Mesendoderm (in vitro differentiated cells): ENCODE measurements at regions not wholly inside any gene's neighbourhood (a gene's known extent, or its start where the extent isn't known, plus 50 kb on each side); places are given as distances from the start of the nearest gene placed in this dataset.

Source experiments
- DNase-seq: peaks from one replicate; pipeline ENCODE4 v3.0.0; 2013
- H2AK5ac ChIP-seq: 2 replicates; pipeline ENCODE4 v1.6.1; 2013; ENCODE audit warnings: low read length, inconsistent platforms
- H2BK120ac ChIP-seq: 2 replicates; pipeline ENCODE4 v1.6.1; 2013; ENCODE audit warnings: low read depth, mild to moderate bottlenecking, low read length, moderate library complexity, mixed read lengths
- H2BK15ac ChIP-seq: replicated peaks from 2 replicates; pipeline ENCODE4 v1.6.1; 2013; ENCODE audit warnings: low read depth, mild to moderate bottlenecking, moderate library complexity
- H2BK5ac ChIP-seq: 2 replicates; pipeline ENCODE4 v1.6.1; 2013; ENCODE audit warnings: low read length, inconsistent platforms
- H3K18ac ChIP-seq: 2 replicates; pipeline ENCODE4 v1.6.1; 2013; ENCODE audit warnings: mild to moderate bottlenecking, low read length, mixed read lengths
- H3K23ac ChIP-seq: one replicate; pipeline ENCODE4 v1.6.1; 2013; ENCODE audit warnings: low read length
- H3K27ac ChIP-seq: 2 replicates; pipeline ENCODE4 v1.5.1; 2013; ENCODE audit warnings: low read depth, mild to moderate bottlenecking, inconsistent platforms, low read length, moderate library complexity
- H3K27me3 ChIP-seq: 2 replicates; pipeline ENCODE4 v1.6.1; 2013; ENCODE audit warnings: low read length, control low read depth, mild to moderate bottlenecking, inconsistent platforms; ENCODE audit not compliant: insufficient read depth, poor library complexity
- H3K36me3 ChIP-seq: 2 replicates; pipeline ENCODE4 v1.6.1; 2013; ENCODE audit warnings: low read length, inconsistent platforms; ENCODE audit not compliant: control insufficient read depth, insufficient read depth
- H3K4ac ChIP-seq: one replicate; pipeline ENCODE4 v1.6.1; 2013; ENCODE audit warnings: low read depth, mild to moderate bottlenecking, low read length, moderate library complexity
- H3K4me1 ChIP-seq: 2 replicates; pipeline ENCODE4 v1.6.1; 2013; ENCODE audit warnings: low read depth, low read length, inconsistent platforms; ENCODE audit not compliant: control insufficient read depth
- H3K4me2 ChIP-seq: 2 replicates; pipeline ENCODE4 v1.6.1; 2013; ENCODE audit warnings: low read length
- H3K4me3 ChIP-seq: 2 replicates; pipeline ENCODE4 v1.5.1; 2013; ENCODE audit warnings: mild to moderate bottlenecking, low read length
- H3K56ac ChIP-seq: one replicate; pipeline ENCODE4 v1.6.1; 2013; ENCODE audit warnings: low read length
- H3K79me1 ChIP-seq: 2 replicates; pipeline ENCODE4 v1.6.1; 2013; ENCODE audit warnings: low read length, inconsistent platforms
- H3K79me2 ChIP-seq: 2 replicates; pipeline ENCODE4 v1.6.1; 2013; ENCODE audit warnings: mild to moderate bottlenecking, low read length; ENCODE audit not compliant: control insufficient read depth, insufficient read depth
- H3K9ac ChIP-seq: 2 replicates; pipeline ENCODE4 v1.6.1; 2013; ENCODE audit warnings: low read length, inconsistent platforms
- H4K5ac ChIP-seq: one replicate; pipeline ENCODE4 v1.6.1; 2013; ENCODE audit warnings: low read length
- H4K8ac ChIP-seq: one replicate; pipeline ENCODE4 v1.6.1; 2013; ENCODE audit warnings: low read depth, mild to moderate bottlenecking, control low read depth, low read length, moderate library complexity
- WGBS: extraction: QIAGEN DNeasy Blood & Tissue Kit; methylation state at CpG from one replicate; pipeline ENCODE4 v1.1.7; 2013; ENCODE audit warnings: low lambda C conversion rate, missing lambda C conversion rate; ENCODE audit not compliant: insufficient coverage; ENCODE audit errors: extremely low coverage; 5-methylcytosine and 5-hydroxymethylcytosine counted together

DNA sequence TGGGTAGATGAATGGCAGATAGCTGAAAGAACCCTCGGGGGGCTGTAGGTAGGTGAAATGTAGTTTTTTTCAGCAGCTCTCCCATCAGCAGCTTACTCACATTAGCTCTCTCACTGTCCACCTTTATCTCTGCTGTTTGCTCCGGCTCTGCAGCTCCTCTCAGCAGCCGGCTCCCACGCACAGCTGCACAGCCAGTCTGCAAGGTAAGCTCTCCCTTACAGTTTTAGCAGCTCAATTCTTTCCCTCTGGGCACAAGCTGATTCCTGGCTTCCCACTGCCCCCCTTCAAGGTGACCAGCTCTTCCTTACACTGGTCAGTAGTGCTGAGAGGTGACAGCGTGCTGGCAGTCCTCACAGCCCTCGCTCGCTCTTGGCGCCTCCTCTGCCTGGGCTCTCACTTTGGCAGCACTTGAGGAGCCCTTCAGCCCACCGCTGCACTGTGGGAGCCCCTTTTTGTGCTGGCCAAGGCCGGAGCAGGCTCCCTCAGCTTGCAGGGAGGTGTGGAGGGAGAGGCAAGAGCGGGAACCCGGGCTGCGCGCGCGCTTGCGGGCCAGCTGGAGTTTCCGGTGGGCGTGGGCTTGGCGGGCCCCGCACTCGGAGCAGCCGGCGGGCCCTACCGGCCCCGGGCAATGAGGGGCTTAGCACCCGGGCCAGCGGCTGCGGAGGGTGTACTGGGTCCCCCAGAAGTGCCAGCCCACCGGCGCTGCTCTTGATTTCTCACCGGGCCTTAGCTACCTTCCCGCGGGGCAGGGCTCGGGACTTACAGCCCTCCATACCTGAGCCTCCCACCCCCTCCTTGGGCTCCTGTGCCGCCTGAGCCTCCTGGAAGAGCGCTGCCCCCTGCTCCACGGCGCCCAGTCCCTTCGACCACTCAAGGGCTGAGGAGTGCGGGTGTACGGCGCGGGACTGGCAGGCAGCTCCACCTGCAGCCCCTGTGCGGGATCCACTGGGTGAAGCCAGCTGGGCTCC, 393.6 kb downstream of the CENPC start:
- Histone ChIP-seq H2BK5ac (no peak overlapping the region), H3K18ac (no peak overlapping the region), H3K23ac (no peak overlapping the region), H3K4me2 (no peak overlapping the region), H4K8ac (no peak overlapping the region), H3K27me3 (no peaks in the 10 kb centered on the region), H2BK120ac (no peak overlapping the region), H3K9ac (no peak overlapping the region), H3K4me1 (peaks cover 3% of the 10 kb centered on the region), H3K4ac (no peak overlapping the region), H3K27ac (no peak overlapping the region), H3K79me1 (no peaks in the 10 kb centered on the region), H3K4me3 (no peak overlapping the region), H3K36me3 (no peaks in the 10 kb centered on the region), H4K5ac (no peak overlapping the region), H2AK5ac (no peak overlapping the region), H3K79me2 (no peaks in the 10 kb centered on the region), H2BK15ac (no peak overlapping the region), H3K56ac (no peak overlapping the region)
- no peak for DNase-seq
- no CpG with 5 or more reads among the region's 45 CpGs for WGBS

DNA sequence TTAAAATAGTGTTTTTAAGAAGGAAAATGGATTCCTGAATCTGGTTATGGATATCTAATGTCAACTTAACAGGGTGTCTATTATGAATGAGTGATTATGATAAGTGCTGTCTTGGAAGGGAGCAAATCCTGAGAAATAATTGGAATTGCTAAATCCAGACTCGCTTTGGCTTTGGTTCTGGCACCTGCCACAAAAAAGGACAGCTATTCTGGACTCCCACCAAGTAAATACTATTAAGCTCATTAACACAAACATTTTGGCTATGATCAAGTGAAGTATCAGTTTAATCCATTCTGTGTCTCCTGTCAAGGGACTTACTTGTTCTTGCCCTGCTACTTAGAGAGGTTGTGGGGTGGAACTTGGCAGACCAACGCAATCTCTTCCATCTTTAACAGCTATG, 403.7 kb downstream of the CENPC start:
- Histone ChIP-seq H3K4ac (no peak overlapping the region), H3K27me3 (no peaks in the 10 kb centered on the region), H3K79me1 (no peaks in the 10 kb centered on the region), H4K5ac (no peak overlapping the region), H3K9ac (no peak overlapping the region), H3K4me2 (no peak overlapping the region), H2BK5ac (no peak overlapping the region), H3K4me3 (no peak overlapping the region), H3K18ac (no peak overlapping the region), H3K27ac (no peak overlapping the region), H2AK5ac (no peak overlapping the region), H3K4me1 (no peaks in the 10 kb centered on the region), H3K36me3 (no peaks in the 10 kb centered on the region), H4K8ac (no peak overlapping the region), H2BK120ac (no peak overlapping the region), H3K56ac (no peak overlapping the region), H3K23ac (no peak overlapping the region), H3K79me2 (no peaks in the 10 kb centered on the region), H2BK15ac (no peak overlapping the region)
- no peak for DNase-seq
- WGBS, result no CpG with 5 or more reads among the region's 2 CpGs

GRCh38 chr4:67134616-67135015, 410.7 kb downstream of the CENPC start:
- no peaks in the 10 kb centered on the region for H3K79me1 ChIP-seq
- no peak for DNase-seq
- H3K4ac ChIP-seq, result no peak overlapping the region
- no peak overlapping the region for H3K4me3 ChIP-seq
- no peaks in the 10 kb centered on the region for H3K36me3 ChIP-seq
- no peak overlapping the region for H4K8ac ChIP-seq
- H2BK15ac ChIP-seq, result no peak overlapping the region
- no peak overlapping the region for H3K4me2 ChIP-seq
- no peak overlapping the region for H3K18ac ChIP-seq
- H2BK120ac ChIP-seq, result no peak overlapping the region
- no peak overlapping the region for H3K23ac ChIP-seq
- H3K79me2 ChIP-seq, result no peaks in the 10 kb centered on the region
- no peak overlapping the region for H3K27ac ChIP-seq
- H4K5ac ChIP-seq, result no peak overlapping the region
- H3K56ac ChIP-seq, result no peak overlapping the region
- no peaks in the 10 kb centered on the region for H3K27me3 ChIP-seq
- H3K4me1 ChIP-seq, result no peaks in the 10 kb centered on the region
- no peak overlapping the region for H2BK5ac ChIP-seq
- no peak overlapping the region for H2AK5ac ChIP-seq
- no CpG with 5 or more reads among the region's 4 CpGs for WGBS
- H3K9ac ChIP-seq, result no peak overlapping the region

GRCh38 chr4:67133162-67133561, 412.1 kb downstream of the CENPC start:
- WGBS, result no CpG with 5 or more reads among the region's 2 CpGs
- H3K56ac ChIP-seq, result no peak overlapping the region
- no peak for DNase-seq

DNA sequence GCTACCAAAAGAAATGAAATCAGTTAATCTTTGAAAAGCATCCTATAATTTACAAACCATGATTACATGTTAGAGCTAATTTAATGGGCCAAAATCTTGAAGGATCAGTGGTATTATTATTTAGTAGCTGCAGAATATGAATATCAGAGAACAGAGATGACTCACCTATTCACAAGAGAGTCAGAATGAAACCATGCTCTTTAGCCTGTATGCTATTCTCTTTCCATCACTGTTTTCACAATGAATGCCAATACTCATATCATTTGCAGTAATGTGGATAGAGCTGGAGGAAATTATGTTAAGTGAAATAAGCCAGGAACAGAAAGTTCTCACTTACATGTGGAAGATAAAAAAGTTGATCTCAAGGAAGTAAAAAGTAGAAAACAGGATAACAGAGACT, 414.1 kb downstream of the CENPC start:
- Histone ChIP-seq H3K18ac (no peak overlapping the region), H3K56ac (no peak overlapping the region), H3K36me3 (no peaks in the 10 kb centered on the region), H3K27ac (no peak overlapping the region), H2BK15ac (no peak overlapping the region), H3K79me1 (no peaks in the 10 kb centered on the region), H3K4me2 (no peak overlapping the region), H2BK120ac (no peak overlapping the region), H2BK5ac (no peak overlapping the region), H2AK5ac (no peak overlapping the region), H3K79me2 (no peaks in the 10 kb centered on the region), H3K4ac (no peak overlapping the region), H4K8ac (no peak overlapping the region), H3K4me3 (no peak overlapping the region), H3K23ac (no peak overlapping the region), H3K27me3 (no peaks in the 10 kb centered on the region), H4K5ac (no peak overlapping the region), H3K4me1 (no peaks in the 10 kb centered on the region), H3K9ac (no peak overlapping the region)
- DNase-seq, result no peak

More at GRCh38 chr4:67133162-67133561, 412.1 kb downstream of the CENPC start:
- Histone ChIP-seq H4K5ac (no peak overlapping the region), H3K27me3 (no peaks in the 10 kb centered on the region), H3K79me2 (no peaks in the 10 kb centered on the region), H3K27ac (no peak overlapping the region), H3K23ac (no peak overlapping the region), H3K36me3 (no peaks in the 10 kb centered on the region), H2BK5ac (no peak overlapping the region), H3K18ac (no peak overlapping the region), H2BK15ac (no peak overlapping the region), H4K8ac (no peak overlapping the region), H3K4ac (no peak overlapping the region), H2AK5ac (no peak overlapping the region), H3K4me3 (no peak overlapping the region), H3K9ac (no peak overlapping the region), H3K4me2 (no peak overlapping the region), H3K4me1 (no peaks in the 10 kb centered on the region), H2BK120ac (no peak overlapping the region), H3K79me1 (no peaks in the 10 kb centered on the region)

DNA sequence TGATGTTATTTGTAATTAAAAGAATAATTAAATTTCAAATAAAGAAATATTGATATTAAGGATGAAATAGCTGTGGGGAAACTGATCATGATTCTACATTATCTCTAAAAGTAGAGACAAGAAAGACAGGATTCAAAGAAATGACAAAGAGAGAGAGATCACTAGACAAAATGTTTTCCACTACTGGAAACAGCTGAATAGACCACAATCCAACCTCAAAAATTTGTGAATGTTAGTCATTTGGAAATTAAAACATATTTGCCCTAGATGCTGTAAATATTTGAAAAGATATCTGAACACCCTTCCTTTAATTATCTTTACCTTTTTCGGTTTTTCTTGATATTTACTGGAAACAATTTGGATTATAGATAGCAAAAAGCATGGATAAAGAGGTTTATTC, 414.9 kb downstream of the CENPC start:
- H3K4me1 ChIP-seq, result no peaks in the 10 kb centered on the region
- no peak overlapping the region for H2AK5ac ChIP-seq
- no peak overlapping the region for H3K27ac ChIP-seq
- H2BK120ac ChIP-seq, result no peak overlapping the region
- no peak overlapping the region for H2BK15ac ChIP-seq
- DNase-seq, result no peak
- no peaks in the 10 kb centered on the region for H3K79me1 ChIP-seq
- no CpG with 5 or more reads among the region's 1 CpG for WGBS
- H4K8ac ChIP-seq, result no peak overlapping the region
- H4K5ac ChIP-seq, result no peak overlapping the region
- H3K23ac ChIP-seq, result no peak overlapping the region
- H2BK5ac ChIP-seq, result no peak overlapping the region
- H3K36me3 ChIP-seq, result no peaks in the 10 kb centered on the region
- no peaks in the 10 kb centered on the region for H3K79me2 ChIP-seq
- H3K56ac ChIP-seq, result no peak overlapping the region
- no peaks in the 10 kb centered on the region for H3K27me3 ChIP-seq
- H3K4me3 ChIP-seq, result no peak overlapping the region
- H3K4ac ChIP-seq, result no peak overlapping the region
- no peak overlapping the region for H3K4me2 ChIP-seq
- no peak overlapping the region for H3K9ac ChIP-seq
- H3K18ac ChIP-seq, result no peak overlapping the region
